HCT116 (cell line): ENCODE measurements at regions not wholly inside any gene's neighbourhood (a gene's known extent, or its start where the extent isn't known, plus 50 kb on each side); places are given as distances from the start of the nearest gene placed in this dataset.

Experiments used
- ATAC-seq: fragments of 200-7000 bp; cut with Tn5 transposase; 2 replicates; pipeline ENCODE4 v1.9.1; 2020; ENCODE audit warnings: mild to moderate bottlenecking, moderate library complexity
- BruUV-seq: library from RNA; stranded (reverse); fragments of 400-500 nt; replicated peaks from 2 replicates; lab custom pipeline; 2021; lab: Mats Ljungman, UMichigan
- CTCF ChIA-PET: fragments of 300-600 bp; sonication (Branson Sonifier 250); formaldehyde crosslinking; loops from one replicate; lab custom pipeline; 2021; ENCODE audit warnings: antibody characterized with exemption; lab: Charles Lee
- POLR2A ChIA-PET: fragments of 300-600, 350-600 bp; sonication (Branson Sonifier 250); formaldehyde crosslinking; loops from one replicate; lab custom pipeline; 2021; ENCODE audit warnings: antibody characterized with exemption; lab: Charles Lee
- RAD21 ChIA-PET, 2 experiments: fragments of 300-600 bp; sonication (Branson Sonifier 250); formaldehyde crosslinking; loops; one replicate each; lab custom pipeline; 2023; ENCODE audit warnings: low total read pairs in 2 of 2; ENCODE audit not compliant: uncharacterized antibody in 2 of 2, unreplicated experiment in 2 of 2, low non-redundant PET in 1 of 2; lab: Charles Lee
- DNase-seq: peaks from one replicate; pipeline ENCODE4 v3.0.0-alpha.2; 2010; ENCODE audit warnings: low read depth, low spot score
- H2AFZ ChIP-seq: fragments of 200-600 bp; shearing (Covaris generic), sonication (generic); 2 replicates; pipeline ENCODE4 v1.6.1; 2017; ENCODE audit warnings: low read depth, mixed run types, mixed read lengths, antibody characterized with exemption, low read length; ENCODE audit not compliant: poor library complexity, severe bottlenecking
- H3K27ac ChIP-seq: 2 replicates; pipeline ENCODE4 v1.5.1; 2012; ENCODE audit warnings: low read depth, low read length
- H3K27me3 ChIP-seq: fragments of 200-600 bp; sonication (generic); 2 replicates; pipeline ENCODE4 v1.6.1; 2016; ENCODE audit warnings: mixed run types, low read length, mixed read lengths; ENCODE audit not compliant: insufficient read depth
- H3K36me3 ChIP-seq, 2 experiments: fragments of 200-500 bp in 1 of 2; fragments of 200-600 bp in 1 of 2; sonication (Bioruptor generic) in 1 of 2; sonication (generic) in 1 of 2; 2 replicates each; pipeline versions ENCODE4 v1.5.1 to v1.6.1; 2014 to 2016; ENCODE audit warnings: low read length in 2 of 2, inconsistent platforms in 1 of 2, mixed read lengths in 1 of 2, mixed run types in 1 of 2; ENCODE audit not compliant: insufficient read depth in 2 of 2, control insufficient read depth in 1 of 2
- H3K4me1 ChIP-seq, 2 experiments: fragments of 200-600 bp in 1 of 2; sonication (generic) in 1 of 2; 2 replicates each; pipeline versions ENCODE4 v1.5.1 to v1.6.1; 2012 to 2017; ENCODE audit warnings: low read length in 2 of 2, inconsistent platforms in 1 of 2, mild to moderate bottlenecking in 1 of 2, mixed read lengths in 1 of 2, mixed run types in 1 of 2, moderate library complexity in 1 of 2; ENCODE audit not compliant: insufficient read depth in 2 of 2, control insufficient read depth in 1 of 2
- H3K4me2 ChIP-seq: fragments of 200-600 bp; sonication (generic); 2 replicates; pipeline ENCODE4 v1.6.1; 2017; ENCODE audit warnings: mixed run types, low read length, mixed read lengths
- H3K4me3 ChIP-seq, 2 experiments: fragments of 200-600 bp in 1 of 2; sonication (generic) in 1 of 2; replicated peaks in 1 of 2; 2 replicates each; pipeline ENCODE4 v1.5.1; 2011 to 2016; ENCODE audit warnings: low read length in 2 of 2, control low read depth in 1 of 2, low read depth in 1 of 2, mild to moderate bottlenecking in 1 of 2, mixed read lengths in 1 of 2, mixed run types in 1 of 2
- H3K79me2 ChIP-seq: fragments of 200-600 bp; sonication (generic); 2 replicates; pipeline ENCODE4 v1.6.1; 2017; ENCODE audit warnings: mild to moderate bottlenecking, mixed run types, low read length, moderate library complexity, mixed read lengths; ENCODE audit not compliant: insufficient read depth
- H3K9ac ChIP-seq: fragments of 200-600 bp; sonication (generic); 2 replicates; pipeline ENCODE4 v1.6.1; 2016; ENCODE audit warnings: low read length, mixed read lengths
- H3K9me2 ChIP-seq: fragments of 200-600 bp; sonication (generic), shearing (Covaris generic); 2 replicates; pipeline ENCODE4 v1.6.1; 2017; ENCODE audit warnings: mixed run types, mild to moderate bottlenecking, moderate library complexity; ENCODE audit not compliant: insufficient read depth
- H3K9me3 ChIP-seq, 2 experiments: fragments of 200-500 bp in 1 of 2; fragments of 200-600 bp in 1 of 2; sonication (Bioruptor generic) in 1 of 2; sonication (generic) in 1 of 2; 2 replicates each; pipeline ENCODE4 v1.6.1; 2014 to 2017; ENCODE audit warnings: low read length in 2 of 2, mixed read lengths in 2 of 2, inconsistent platforms in 1 of 2, low read depth in 1 of 2, mild to moderate bottlenecking in 1 of 2, mixed run types in 1 of 2, moderate library complexity in 1 of 2; ENCODE audit not compliant: control insufficient read depth in 1 of 2, insufficient read depth in 1 of 2
- H4K20me1 ChIP-seq: fragments of 200-600 bp; sonication (generic), shearing (Covaris generic); 2 replicates; pipeline ENCODE4 v1.6.1; 2017; ENCODE audit warnings: mixed run types, mild to moderate bottlenecking, moderate library complexity; ENCODE audit not compliant: insufficient read depth
- ATF3 ChIP-seq: IDR thresholded peaks from 2 replicates; pipeline ENCODE4 v1.6.1; 2012
- CBX3 ChIP-seq: IDR thresholded peaks from 2 replicates; pipeline ENCODE4 v1.6.1; 2012; ENCODE audit warnings: low read depth
- CEBPB ChIP-seq: IDR thresholded peaks from 2 replicates; pipeline ENCODE4 v1.6.1; 2012; ENCODE audit warnings: low read depth
- EGR1 ChIP-seq: IDR thresholded peaks from 2 replicates; pipeline ENCODE4 v1.6.1; 2012; ENCODE audit warnings: low read depth
- ELF1 ChIP-seq: IDR thresholded peaks from 2 replicates; pipeline ENCODE4 v1.6.1; 2012; ENCODE audit warnings: low read depth, borderline replicate concordance
- EZH2 ChIP-seq: fragments of 200-600 bp; sonication (generic); IDR thresholded peaks from 2 replicates; pipeline ENCODE4 v1.6.1; 2017; ENCODE audit warnings: antibody characterized with exemption, mixed run types
- EZH2phosphoT487 ChIP-seq: fragments of 200-600 bp; IDR thresholded peaks from 2 replicates; pipeline ENCODE4 v1.6.1; 2018; ENCODE audit warnings: antibody characterized with exemption, borderline replicate concordance
- FOSL1 ChIP-seq: IDR thresholded peaks from 2 replicates; pipeline ENCODE4 v1.6.1; 2012; ENCODE audit warnings: low read depth
- JUND ChIP-seq: IDR thresholded peaks from 2 replicates; pipeline ENCODE4 v1.6.1; 2012
- MAX ChIP-seq: IDR thresholded peaks from 2 replicates; pipeline ENCODE4 v1.6.1; 2012
- POLR2AphosphoS5 ChIP-seq: IDR thresholded peaks from 2 replicates; pipeline ENCODE4 v1.6.1; 2011; ENCODE audit warnings: mild to moderate bottlenecking, low read depth, low read length, moderate library complexity
- REST ChIP-seq: IDR thresholded peaks from 2 replicates; pipeline ENCODE4 v1.6.1; 2012; ENCODE audit warnings: low read depth
- SIN3A ChIP-seq: IDR thresholded peaks from 2 replicates; pipeline ENCODE4 v1.6.1; 2012; ENCODE audit warnings: low read depth
- SRF ChIP-seq: IDR thresholded peaks from 2 replicates; pipeline ENCODE4 v1.6.1; 2012; ENCODE audit warnings: low read depth
- YY1 ChIP-seq: IDR thresholded peaks from 2 replicates; pipeline ENCODE4 v1.6.1; 2011; ENCODE audit warnings: low read length, low read depth, moderate library complexity, mild to moderate bottlenecking; ENCODE audit not compliant: insufficient replicate concordance; ENCODE audit errors: extremely low read depth
- ZBTB33 ChIP-seq: IDR thresholded peaks from 2 replicates; pipeline ENCODE4 v1.6.1; 2011; ENCODE audit warnings: mild to moderate bottlenecking, low read length, moderate library complexity; ENCODE audit not compliant: insufficient replicate concordance; ENCODE audit errors: extremely low read depth
- ZFX ChIP-seq: fragments of 450-650 bp; IDR thresholded peaks from 2 replicates; pipeline ENCODE4 v1.6.1; 2017
- ZNF274 ChIP-seq: fragments of 200-500 bp; sonication (Bioruptor generic); IDR thresholded peaks from 2 replicates; pipeline ENCODE4 v1.6.1; 2014; ENCODE audit warnings: mild to moderate bottlenecking, low read depth, low read length, inconsistent platforms
- intact Hi-C: fragments of 100-400 bp; cut with micrococcal nuclease; formaldehyde crosslinking; loops from 2 replicates; pipeline ENCODE4 v1.10.0; 2022

- no peak for TF ChIP-seq EZH2
- TF ChIP-seq EGR1 = no peak
- TF ChIP-seq JUND = no peak
- TF ChIP-seq EZH2phosphoT487 = no peak
Measured at GRCh38 chr6:122161136-122161535, 238.3 kb upstream of the HSF2 start (continued).

- H3K4me3 ChIP-seq = no peak overlapping the region
- intact Hi-C loops = no loop called here
- H3K9me2 ChIP-seq = no peaks in the 10 kb centered on the region
- H3K27me3 ChIP-seq = no peaks in the 10 kb centered on the region
- TF ChIP-seq ELF1 (no peak), ZBTB33 (no peak), YY1 (no peak), ZNF274 (no peak), ZFX (no peak), POLR2AphosphoS5 (no peak), EGR1 (no peak), SIN3A (no peak), EZH2phosphoT487 (no peak), CEBPB (no peak), ATF3 (no peak), REST (no peak), FOSL1 (no peak), MAX (no peak), JUND (no peak), SRF (no peak), CBX3 (no peak)
- no peaks in the 10 kb centered on the region for H4K20me1 ChIP-seq
- H3K36me3 ChIP-seq = no peaks in the 10 kb centered on the region
- H3K27ac ChIP-seq = no peak overlapping the region
- H3K4me2 ChIP-seq = no peak overlapping the region
- no peaks in the 10 kb centered on the region for H3K9me3 ChIP-seq
- H2AFZ ChIP-seq = no peak overlapping the region
- DNase-seq (no peak), ATAC-seq (no peak)
- no peaks in the 10 kb centered on the region for H3K79me2 ChIP-seq
- no peaks in the 10 kb centered on the region for H3K4me1 ChIP-seq
- CTCF ChIA-PET = no interaction called here
- H3K9ac ChIP-seq = no peak overlapping the region
- RAD21 ChIA-PET = no interaction called here
- no TSS peak for BruUV-seq
- POLR2A ChIA-PET = no interaction called here
Measured at GRCh38 chr6:122165014-122165413, 234.4 kb upstream of the HSF2 start.
